Left lung (tissue), 4 donors: ENCODE measurements at regions not wholly inside any gene's neighbourhood (a gene's known extent, or its start where the extent isn't known, plus 50 kb on each side); places are given as distances from the start of the nearest gene placed in this dataset.

Experiments
- ATAC-seq: fragments of 200-7000 bp; cut with Tn5 transposase; one replicate; pipeline ENCODE4 v1.9.1; 2020; ENCODE audit warnings: moderate library complexity
- DNase-seq, 4 donors: peaks; one replicate each; pipeline ENCODE4 v3.0.0-alpha.2; 2013 to 2020
- H3K27ac ChIP-seq, 2 donors: fragments of 200-600 bp; sonication (generic) in 1 of 2; one replicate each; pipeline versions ENCODE4 v1.5.0 to v1.8.0; 2020 to 2021
- H3K27me3 ChIP-seq, 2 donors: fragments of 200-600 bp; sonication (generic) in 1 of 2; one replicate each; pipeline versions ENCODE4 v1.5.0 to v1.8.0; 2020 to 2021
- H3K36me3 ChIP-seq, 2 donors: fragments of 200-600 bp; sonication (generic) in 1 of 2; one replicate each; pipeline versions ENCODE4 v1.5.0 to v1.8.0; 2020 to 2021
- H3K4me1 ChIP-seq, 2 donors: fragments of 200-600 bp; one replicate each; pipeline ENCODE4 v1.8.0; 2021
- H3K4me3 ChIP-seq, 2 donors: fragments of 200-600 bp; sonication (generic) in 1 of 2; one replicate each; pipeline versions ENCODE4 v1.5.0 to v1.8.0; 2020 to 2021; ENCODE audit warnings: mild to moderate bottlenecking in 1 of 2
- H3K9me3 ChIP-seq, 2 donors: fragments of 200-600 bp; sonication (generic) in 1 of 2; one replicate each; pipeline versions ENCODE4 v1.5.0 to v1.8.0; 2020 to 2021
- intact Hi-C, 2 donors: fragments of 100-400 bp; cut with DNase I; formaldehyde crosslinking; loops; one replicate each; pipeline versions ENCODE4 v1.11.2 to v1.14.2; 2022
- TF ChIP-seq, protein P1 (sequence below), 2 donors: fragments of 200-600 bp; sonication (generic) in 1 of 2; IDR thresholded peaks; one replicate each; pipeline versions ENCODE4 v1.5.0 to v1.8.0; 2021; ENCODE audit warnings: antibody characterized with exemption in 2 of 2
- donor health status: DM: no; HTN: yes; CAD: no.
- donor health status: DM: no; HTN: no; CAD: no.

DNA sequence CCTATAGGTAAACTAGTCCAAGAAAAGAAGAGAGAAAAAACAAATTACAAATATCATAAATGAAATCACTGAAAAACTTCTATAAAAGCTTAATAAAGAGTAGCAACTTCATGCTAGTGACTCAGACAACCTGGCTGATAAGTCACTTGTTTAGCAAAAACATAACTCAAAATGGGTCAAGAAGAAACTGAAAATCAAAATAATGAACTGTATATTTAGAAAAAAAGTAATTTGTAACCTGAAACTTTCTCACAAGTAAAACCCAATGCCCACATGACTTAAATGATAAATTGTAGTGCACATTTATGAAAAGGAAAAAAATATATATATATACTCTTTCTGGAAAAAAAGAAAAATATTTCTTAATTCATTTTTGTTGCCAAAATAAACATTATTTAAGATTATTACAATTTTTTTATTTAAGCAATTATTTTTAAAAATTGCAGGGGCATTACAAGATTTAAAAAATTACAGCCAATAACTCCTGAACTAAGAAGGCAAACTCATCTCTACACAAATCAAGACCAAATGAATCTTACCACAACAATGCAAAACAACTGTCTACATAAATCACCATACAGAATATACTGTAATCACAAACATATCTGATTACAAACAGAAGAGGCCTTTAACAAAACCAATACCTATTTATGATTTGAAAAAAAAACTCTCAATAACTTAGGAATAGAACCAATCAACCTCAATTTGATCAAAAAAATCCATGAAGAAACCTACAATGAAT, 406.3 kb downstream of the CDH7 start:
- H3K27ac ChIP-seq: no peak overlapping the region
- intact Hi-C loops: no loop called here
- DNase-seq: no peak

DNA sequence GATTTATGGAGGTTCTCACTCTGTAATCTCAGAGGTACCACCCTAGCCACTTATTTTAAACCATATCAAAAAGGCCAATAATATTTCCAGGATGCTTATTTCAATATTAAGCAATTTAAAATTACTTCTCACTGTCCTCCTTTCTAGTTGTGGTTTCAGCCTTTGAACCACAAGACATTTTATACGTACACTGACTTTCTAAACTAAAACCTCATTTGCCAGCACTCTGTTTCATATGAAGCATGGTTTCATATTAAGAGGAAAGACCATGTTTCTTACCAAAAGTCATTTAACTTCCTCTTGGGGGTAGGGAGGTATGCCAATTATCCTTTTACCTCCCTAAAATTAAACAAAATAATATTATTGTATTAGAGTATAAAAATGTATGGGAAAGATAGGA, 399.8 kb downstream of the CDH7 start:
- intact Hi-C loops: no loop called here
- H3K9me3 ChIP-seq: no peaks in the 10 kb centered on the region
- no peak for ATAC-seq
- no peak overlapping the region for H3K4me3 ChIP-seq
- H3K27ac ChIP-seq: no peak overlapping the region
- H3K4me1 ChIP-seq: no peaks in the 10 kb centered on the region
- H3K27me3 ChIP-seq: no peaks in the 10 kb centered on the region
- TF ChIP-seq, protein P1, sequence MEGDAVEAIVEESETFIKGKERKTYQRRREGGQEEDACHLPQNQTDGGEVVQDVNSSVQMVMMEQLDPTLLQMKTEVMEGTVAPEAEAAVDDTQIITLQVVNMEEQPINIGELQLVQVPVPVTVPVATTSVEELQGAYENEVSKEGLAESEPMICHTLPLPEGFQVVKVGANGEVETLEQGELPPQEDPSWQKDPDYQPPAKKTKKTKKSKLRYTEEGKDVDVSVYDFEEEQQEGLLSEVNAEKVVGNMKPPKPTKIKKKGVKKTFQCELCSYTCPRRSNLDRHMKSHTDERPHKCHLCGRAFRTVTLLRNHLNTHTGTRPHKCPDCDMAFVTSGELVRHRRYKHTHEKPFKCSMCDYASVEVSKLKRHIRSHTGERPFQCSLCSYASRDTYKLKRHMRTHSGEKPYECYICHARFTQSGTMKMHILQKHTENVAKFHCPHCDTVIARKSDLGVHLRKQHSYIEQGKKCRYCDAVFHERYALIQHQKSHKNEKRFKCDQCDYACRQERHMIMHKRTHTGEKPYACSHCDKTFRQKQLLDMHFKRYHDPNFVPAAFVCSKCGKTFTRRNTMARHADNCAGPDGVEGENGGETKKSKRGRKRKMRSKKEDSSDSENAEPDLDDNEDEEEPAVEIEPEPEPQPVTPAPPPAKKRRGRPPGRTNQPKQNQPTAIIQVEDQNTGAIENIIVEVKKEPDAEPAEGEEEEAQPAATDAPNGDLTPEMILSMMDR (IDR thresholded peaks at IDR 0.05): no peak
- H3K36me3 ChIP-seq: no peaks in the 10 kb centered on the region
- no peak for DNase-seq

More for the DNA sequence above, 406.3 kb downstream of the CDH7 start:
- TF ChIP-seq, protein P1 (IDR thresholded peaks at IDR 0.05): no peak
- ATAC-seq: no peak
- no peaks in the 10 kb centered on the region for H3K27me3 ChIP-seq
- no peaks in the 10 kb centered on the region for H3K9me3 ChIP-seq
- no peaks in the 10 kb centered on the region for H3K36me3 ChIP-seq
- no peaks in the 10 kb centered on the region for H3K4me1 ChIP-seq
- no peak overlapping the region for H3K4me3 ChIP-seq

DNA sequence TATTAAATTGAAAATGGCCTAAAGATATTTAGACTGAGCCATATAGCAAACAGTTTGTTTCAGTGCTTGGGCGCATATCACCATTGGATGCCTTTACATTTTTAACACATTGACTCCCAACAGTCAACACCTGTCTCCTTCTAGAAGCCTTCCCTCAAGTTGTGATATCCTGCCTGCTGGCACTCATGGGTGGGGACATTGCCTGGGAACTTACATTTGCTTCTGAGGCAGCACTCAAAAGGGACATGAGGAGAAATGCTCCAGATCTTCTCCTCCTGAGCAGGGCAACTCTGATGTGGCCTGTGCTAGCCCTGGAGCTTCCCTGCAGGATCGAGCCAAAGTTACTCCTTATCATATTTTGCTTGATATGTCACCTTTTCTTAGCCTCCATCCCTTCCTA, 392.2 kb downstream of the CDH7 start:
- Histone ChIP-seq H3K4me1 (no peaks in the 10 kb centered on the region), H3K9me3 (no peaks in the 10 kb centered on the region), H3K27ac (no peak overlapping the region), H3K36me3 (no peaks in the 10 kb centered on the region), H3K4me3 (no peak overlapping the region), H3K27me3 (no peaks in the 10 kb centered on the region)
- intact Hi-C loops: no loop called here
- TF ChIP-seq, protein P1 (IDR thresholded peaks at IDR 0.05): no peak
- DNase-seq (no peak), ATAC-seq (no peak)

DNA sequence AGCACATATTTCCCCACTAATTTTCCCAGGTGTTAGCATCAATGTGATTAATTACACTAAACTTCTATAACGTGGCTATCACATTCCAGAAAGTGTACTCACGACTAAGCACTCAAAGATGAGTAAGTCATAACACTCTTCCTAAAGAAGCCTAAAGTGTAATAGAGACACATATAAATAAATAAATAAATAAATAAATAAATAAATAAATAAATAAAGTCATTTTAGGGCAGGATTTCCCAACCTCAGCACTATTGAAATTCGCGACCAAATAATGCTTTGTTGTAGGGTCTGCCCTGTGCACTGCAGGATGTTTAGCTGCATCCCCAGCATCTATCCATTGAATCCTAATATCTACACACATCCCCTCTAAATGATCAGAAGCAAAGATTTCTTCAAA, 390.9 kb downstream of the CDH7 start:
- TF ChIP-seq, protein P1 (IDR thresholded peaks at IDR 0.05): no peak
- Histone ChIP-seq H3K4me3 (no peak overlapping the region), H3K27ac (no peak overlapping the region), H3K9me3 (no peaks in the 10 kb centered on the region), H3K36me3 (no peaks in the 10 kb centered on the region), H3K27me3 (no peaks in the 10 kb centered on the region), H3K4me1 (no peaks in the 10 kb centered on the region)
- ATAC-seq (no peak), DNase-seq (no peak)
- intact Hi-C loops: no loop called here

DNA sequence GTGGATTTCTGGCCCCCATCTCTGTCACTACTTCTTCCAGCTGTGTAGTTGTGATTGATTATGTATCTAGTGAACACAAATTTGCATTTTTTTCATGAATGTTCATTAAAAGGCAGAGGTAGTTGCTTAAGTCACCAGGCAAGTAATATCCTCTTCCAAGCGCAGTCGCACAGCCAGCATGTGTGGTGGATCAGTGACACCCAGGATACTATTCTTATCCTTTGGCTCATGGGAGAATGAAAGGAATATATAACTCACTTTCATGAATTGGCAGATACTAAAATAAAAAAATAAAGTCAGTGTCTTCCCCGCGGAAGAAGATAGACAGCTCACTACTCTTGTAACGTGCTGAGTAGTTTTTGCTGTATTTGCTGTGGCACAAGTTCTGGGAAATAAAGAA, 387.8 kb downstream of the CDH7 start:
- Histone ChIP-seq H3K36me3 (no peaks in the 10 kb centered on the region), H3K27ac (no peak overlapping the region), H3K9me3 (no peaks in the 10 kb centered on the region), H3K4me1 (no peaks in the 10 kb centered on the region), H3K4me3 (no peak overlapping the region), H3K27me3 (no peaks in the 10 kb centered on the region)
- TF ChIP-seq, protein P1 (IDR thresholded peaks at IDR 0.05): no peak
- ATAC-seq (no peak), DNase-seq (peak in 2 of 4 donors; percentile 24 to 25)
- intact Hi-C loops: no loop called here
